Upper lobe of left lung (tissue), 4 donors: ENCODE measurements at regions not wholly inside any gene's neighbourhood (a gene's known extent, or its start where the extent isn't known, plus 50 kb on each side); places are given as distances from the start of the nearest gene placed in this dataset.

ENCODE experiments used
- EP300 ChIP-seq, 4 donors: sonication (generic); formaldehyde crosslinking; IDR thresholded peaks; one replicate each; pipeline ENCODE4 v1.5.1; 2017; ENCODE audit warnings: antibody characterized with exemption in 4 of 4, control low read depth in 2 of 4
- POLR2A ChIP-seq, 4 donors: fragments of 450-650 bp; IDR thresholded peaks; one replicate each; pipeline ENCODE4 v1.5.1; 2016 to 2017; ENCODE audit warnings: antibody characterized with exemption in 4 of 4, mild to moderate bottlenecking in 2 of 4

DNA sequence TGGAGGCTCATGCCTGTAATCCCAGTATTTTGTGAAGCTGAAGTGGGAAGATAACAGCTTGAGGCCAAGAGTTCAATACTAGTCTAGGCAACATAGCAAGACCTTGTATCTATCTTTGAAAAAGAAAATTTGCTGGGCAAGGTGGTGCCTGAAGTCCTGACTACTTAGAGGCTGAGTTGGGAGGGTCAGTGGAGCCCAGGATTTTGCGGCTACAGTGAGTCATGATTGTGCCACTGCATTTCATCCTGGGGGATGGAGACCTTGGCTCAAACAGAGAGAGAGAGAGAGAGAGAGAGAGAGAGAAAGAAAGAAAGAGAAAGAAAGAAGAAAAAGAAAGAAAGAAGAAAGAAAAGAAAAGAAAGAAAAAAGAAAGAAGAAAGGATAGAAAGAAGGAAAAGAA, 1872.3 kb upstream of the PCDH20 start:
- no peak for TF ChIP-seq EP300 (IDR thresholded peaks at IDR 0.05)
- no peak for TF ChIP-seq POLR2A (IDR thresholded peaks at IDR 0.05)
